GM19455 (cell line): ENCODE measurements at regions not wholly inside any gene's neighbourhood (a gene's known extent, or its start where the extent isn't known, plus 50 kb on each side); places are given as distances from the start of the nearest gene placed in this dataset.
A peak's percentile ranks its signal among the peaks of the same experiment; 100 is the strongest.

Experiments used
- ATAC-seq: cut with Tn5 transposase; IDR thresholded peaks from one replicate; pipeline ENCODE4 v1.9.1; 2021; ENCODE audit not compliant: unreplicated experiment

- ATAC-seq: peak; percentile 0
Measured at GRCh38 chr13:106917024-106917571, 349.2 kb upstream of the ARGLU1 start.

GRCh38 chr13:106916329-106916976, 348.5 kb upstream of the ARGLU1 start:
- no peak for ATAC-seq

- ATAC-seq: no peak
Measured at GRCh38 chr13:106915146-106915545, 347.2 kb upstream of the ARGLU1 start.

GRCh38 chr13:106911627-106912026, 343.7 kb upstream of the ARGLU1 start:
- no peak for ATAC-seq

- ATAC-seq: no peak
Measured at GRCh38 chr13:106911020-106911419, 343.1 kb upstream of the ARGLU1 start.

GRCh38 chr13:106906426-106906996, 338.6 kb upstream of the ARGLU1 start:
- ATAC-seq: no peak

GRCh38 chr13:106905380-106906162, 337.6 kb upstream of the ARGLU1 start:
- ATAC-seq: no peak

GRCh38 chr13:106899442-106899841, 331.5 kb upstream of the ARGLU1 start:
- no peak for ATAC-seq

GRCh38 chr13:106898231-106898630, 330.3 kb upstream of the ARGLU1 start:
- no peak for ATAC-seq

GRCh38 chr13:106888148-106888547, 320.2 kb upstream of the ARGLU1 start:
- no peak for ATAC-seq

GRCh38 chr13:106887686-106888085, 319.7 kb upstream of the ARGLU1 start:
- no peak for ATAC-seq

- ATAC-seq: no peak
Measured at GRCh38 chr13:106883976-106884375, 316.0 kb upstream of the ARGLU1 start.

- ATAC-seq: no peak
Measured at GRCh38 chr13:106882246-106882645, 314.3 kb upstream of the ARGLU1 start.

GRCh38 chr13:106879806-106880205, 311.9 kb upstream of the ARGLU1 start:
- ATAC-seq: no peak

- ATAC-seq: no peak
Measured at GRCh38 chr13:106874323-106874722, 306.4 kb upstream of the ARGLU1 start.

- no peak for ATAC-seq
Measured at GRCh38 chr13:106873810-106874209, 305.9 kb upstream of the ARGLU1 start.

- no peak for ATAC-seq
Measured at GRCh38 chr13:106867249-106867648, 299.3 kb upstream of the ARGLU1 start.

GRCh38 chr13:106865716-106866440, 297.9 kb upstream of the ARGLU1 start:
- ATAC-seq: no peak

- ATAC-seq: no peak
Measured at GRCh38 chr13:106859533-106859904, 291.6 kb upstream of the ARGLU1 start.

- no peak for ATAC-seq
Measured at GRCh38 chr13:106858903-106859532, 291.1 kb upstream of the ARGLU1 start.

GRCh38 chr13:106852436-106852835, 284.5 kb upstream of the ARGLU1 start:
- no peak for ATAC-seq
